Endothelial cell of umbilical vein (primary cell): ENCODE measurements at regions not wholly inside any gene's neighbourhood (a gene's known extent, or its start where the extent isn't known, plus 50 kb on each side); places are given as distances from the start of the nearest gene placed in this dataset.

ENCODE experiments used
- BruUV-seq: library from RNA; stranded (reverse); fragments of 400-500 nt; replicated peaks from 2 replicates; lab custom pipeline; 2021; lab: Mats Ljungman, UMichigan
- CTCF ChIA-PET: fragments of 300-600, 350-600 bp; sonication (Branson Sonifier 250); formaldehyde crosslinking; loops from one replicate; lab custom pipeline; 2021; ENCODE audit warnings: antibody characterized with exemption, inconsistent platforms; lab: Charles Lee
- POLR2A ChIA-PET: fragments of 300-600, 350-600 bp; sonication (Branson Sonifier 250); formaldehyde crosslinking; loops from one replicate; lab custom pipeline; 2021; ENCODE audit warnings: antibody characterized with exemption, inconsistent platforms; lab: Charles Lee
- DNase-seq: peaks from one replicate; pipeline ENCODE4 v3.0.0-alpha.2; 2011; ENCODE audit warnings: low read depth, low spot score
- FAIRE-seq: peaks from 2 replicates; lab custom pipeline; 2011; peaks lifted over from hg19 to GRCh38; lab: Jason Lieb, UNC
- H2AFZ ChIP-seq: 2 replicates; pipeline ENCODE4 v1.6.0; 2012; ENCODE audit warnings: low read depth, low read length, control low read depth, inconsistent platforms
- H3K27ac ChIP-seq: 2 replicates; pipeline ENCODE4 v1.5.1; 2011; ENCODE audit warnings: low read depth, mild to moderate bottlenecking, control low read depth, low read length, moderate library complexity; ENCODE audit not compliant: insufficient read depth
- H3K27me3 ChIP-seq, 2 experiments: 2 replicates each; pipeline versions ENCODE4 v1.6.0 to v1.6.1; 2011; ENCODE audit warnings: low read length in 2 of 2, mixed read lengths in 1 of 2; ENCODE audit not compliant: control insufficient read depth in 2 of 2, insufficient read depth in 2 of 2
- H3K36me3 ChIP-seq, 2 experiments: 2 replicates in 1 of 2; 3 replicates in 1 of 2; pipeline ENCODE4 v1.5.1; 2011; ENCODE audit warnings: low read length in 2 of 2, mild to moderate bottlenecking in 1 of 2, moderate library complexity in 1 of 2; ENCODE audit not compliant: control insufficient read depth in 2 of 2, insufficient read depth in 2 of 2; ENCODE audit errors: extremely low read depth in 1 of 2
- H3K4me1 ChIP-seq: 3 replicates; pipeline ENCODE4 v1.5.1; 2011; ENCODE audit warnings: mild to moderate bottlenecking, low read length; ENCODE audit not compliant: control insufficient read depth, insufficient read depth; ENCODE audit errors: extremely low read depth
- H3K4me2 ChIP-seq: 2 replicates; pipeline ENCODE4 v1.6.1; 2011; ENCODE audit warnings: low read length, control low read depth, mixed read lengths; ENCODE audit not compliant: insufficient read depth
- H3K4me3 ChIP-seq, 3 experiments: fragments of 200-600 bp in 1 of 3; sonication (generic), shearing (Covaris generic) in 1 of 3; replicated peaks in 1 of 3; 2 replicates each; pipeline ENCODE4 v1.5.1; 2011 to 2016; ENCODE audit warnings: control low read depth in 3 of 3, low read length in 3 of 3, mild to moderate bottlenecking in 2 of 3, inconsistent platforms in 1 of 3, low read depth in 1 of 3, moderate library complexity in 1 of 3; ENCODE audit not compliant: insufficient read depth in 1 of 3
- H3K79me2 ChIP-seq: 2 replicates; pipeline ENCODE4 v1.6.0; 2012; ENCODE audit warnings: low read length, inconsistent platforms; ENCODE audit not compliant: control insufficient read depth, insufficient read depth
- H3K9ac ChIP-seq: replicated peaks from 2 replicates; pipeline ENCODE3; 2011; ENCODE audit warnings: low read length, control low read depth; ENCODE audit not compliant: insufficient read depth; ENCODE audit errors: extremely low read depth
- H3K9me1 ChIP-seq: replicated peaks from 3 replicates; pipeline ENCODE4 v1.6.0; 2011; ENCODE audit warnings: mild to moderate bottlenecking, low read length; ENCODE audit not compliant: control insufficient read depth, insufficient read depth; ENCODE audit errors: extremely low read depth
- H3K9me3 ChIP-seq: replicated peaks from 2 replicates; pipeline ENCODE4 v1.5.1; 2012; ENCODE audit warnings: low read length, inconsistent platforms; ENCODE audit not compliant: control insufficient read depth, insufficient read depth
- H4K20me1 ChIP-seq: replicated peaks from 2 replicates; pipeline ENCODE3; 2011; ENCODE audit warnings: mild to moderate bottlenecking, low read length; ENCODE audit not compliant: control insufficient read depth, insufficient read depth; ENCODE audit errors: extremely low read depth
- CTCF ChIP-seq, 2 donors: IDR thresholded peaks; 1 replicate in 1 of 2; 2 replicates in 1 of 2; pipeline ENCODE4 v1.5.1; 2011; ENCODE audit warnings: low read length in 2 of 2, mild to moderate bottlenecking in 2 of 2, moderate library complexity in 2 of 2, control low read depth in 1 of 2, inconsistent platforms in 1 of 2, low read depth in 1 of 2; ENCODE audit not compliant: insufficient read depth in 1 of 2; ENCODE audit errors: extremely low read depth in 1 of 2
- EZH2 ChIP-seq: IDR thresholded peaks from 2 replicates; pipeline ENCODE4 v1.6.1; 2012; ENCODE audit warnings: borderline replicate concordance, low read depth, mild to moderate bottlenecking, moderate library complexity, low read length, inconsistent platforms; ENCODE audit not compliant: severe bottlenecking
- FOS ChIP-seq: IDR thresholded peaks from 2 replicates; pipeline ENCODE4 v1.6.1; 2011; ENCODE audit warnings: mild to moderate bottlenecking, low read length, moderate library complexity, borderline replicate concordance; ENCODE audit not compliant: insufficient read depth
- GATA2 ChIP-seq: IDR thresholded peaks from 2 replicates; pipeline ENCODE4 v1.7.0; 2011; ENCODE audit warnings: low read depth, mild to moderate bottlenecking, moderate library complexity, mixed read lengths, low read length; ENCODE audit not compliant: insufficient read length, insufficient read depth
- JUN ChIP-seq: IDR thresholded peaks from 2 replicates; pipeline ENCODE4 v1.6.1; 2011; ENCODE audit warnings: borderline replicate concordance, low read depth; ENCODE audit not compliant: insufficient read length, insufficient read depth
- MAX ChIP-seq: IDR thresholded peaks from 2 replicates; pipeline ENCODE4 v1.6.1; 2011; ENCODE audit not compliant: insufficient read depth, insufficient read length
- MYC ChIP-seq: IDR thresholded peaks from one replicate; pipeline ENCODE4 v1.6.1; 2011; ENCODE audit warnings: mild to moderate bottlenecking, low read depth, low read length
- POLR2A ChIP-seq: IDR thresholded peaks from 2 replicates; pipeline ENCODE4 v1.6.1; 2012; ENCODE audit warnings: low read depth, mild to moderate bottlenecking, control low read depth, low read length
- POLR2AphosphoS5 ChIP-seq: IDR thresholded peaks from 2 replicates; pipeline ENCODE4 v1.6.1; 2012; ENCODE audit warnings: low read depth, mild to moderate bottlenecking, control low read depth, low read length, moderate library complexity; ENCODE audit not compliant: insufficient read depth
- dilution Hi-C: fragments of 300-500 bp; cut with MboI; formaldehyde crosslinking; loops from one replicate; pipeline ENCODE4 v1.15.0; 2019; ENCODE audit warnings: low sequenced_read_pairs; ENCODE audit not compliant: extremely low pct_ligation_motif_present
- intact Hi-C: fragments of 100-400 bp; cut with micrococcal nuclease; formaldehyde crosslinking; loops from one replicate; pipeline ENCODE4 v1.10.0; 2022

GRCh38 chr4:160595646-160596045 is 1492.8 kb downstream of the RAPGEF2 start:
- dilution Hi-C loops (no loop called here), intact Hi-C loops (no loop called here)
- H3K27ac ChIP-seq = no peak overlapping the region
- ChIA-PET CTCF (no interaction called here), POLR2A (no interaction called here)
- H3K9me3 ChIP-seq = no peaks in the 10 kb centered on the region
- no TSS peak for BruUV-seq
- H3K79me2 ChIP-seq = no peaks in the 10 kb centered on the region
- DNase-seq = no peak
- H3K4me1 ChIP-seq = no peaks in the 10 kb centered on the region
- H3K4me2 ChIP-seq = no peak overlapping the region
- H2AFZ ChIP-seq = no peak overlapping the region
- no peaks in the 10 kb centered on the region for H3K27me3 ChIP-seq
- TF ChIP-seq GATA2 = no peak
- no peak for TF ChIP-seq POLR2A
- H3K36me3 ChIP-seq = no peaks in the 10 kb centered on the region
- no peaks in the 10 kb centered on the region for H4K20me1 ChIP-seq
- no peak overlapping the region for H3K9ac ChIP-seq
- no peak overlapping the region for H3K4me3 ChIP-seq
- no peaks in the 10 kb centered on the region for H3K9me1 ChIP-seq
- FAIRE-seq = no peak

- intact Hi-C loops (no loop called here), dilution Hi-C loops (no loop called here)
- H3K79me2 ChIP-seq = no peaks in the 10 kb centered on the region
- no peaks in the 10 kb centered on the region for H4K20me1 ChIP-seq
- TF ChIP-seq MYC (no peak), FOS (no peak), JUN (no peak), MAX (no peak), EZH2 (no peak), POLR2AphosphoS5 (no peak), CTCF (IDR thresholded peaks at IDR 0.05; ENCODE audit: extremely low read depth in 1 of 2, insufficient read depth in 1 of 2, low read depth in 1 of 2, low read length in 2 of 2) (no peak), POLR2A (no peak), GATA2 (no peak)
- no peak overlapping the region for H3K4me2 ChIP-seq
- H3K36me3 ChIP-seq = no peaks in the 10 kb centered on the region
- H2AFZ ChIP-seq = no peak overlapping the region
- ChIA-PET POLR2A (no interaction called here), CTCF (no interaction called here)
- no peak for DNase-seq
- no peak for FAIRE-seq
- H3K9me1 ChIP-seq = no peaks in the 10 kb centered on the region
- peaks cover 2% of the 10 kb centered on the region for H3K9me3 ChIP-seq
- no peak overlapping the region for H3K9ac ChIP-seq
- H3K4me3 ChIP-seq = no peak overlapping the region
- H3K4me1 ChIP-seq = no peaks in the 10 kb centered on the region
- H3K27ac ChIP-seq = no peak overlapping the region
- BruUV-seq = no TSS peak
- no peaks in the 10 kb centered on the region for H3K27me3 ChIP-seq
Observed at GRCh38 chr4:160604541-160604940, 1501.7 kb downstream of the RAPGEF2 start.
